OCI-LY1 (cell line): ENCODE measurements at regions not wholly inside any gene's neighbourhood (a gene's known extent, or its start where the extent isn't known, plus 50 kb on each side); places are given as distances from the start of the nearest gene placed in this dataset.

Experiments
- H2AFZ ChIP-seq: fragments of 200-600 bp; sonication (generic), shearing (Covaris generic); 2 replicates; pipeline ENCODE4 v1.6.0; 2014; ENCODE audit warnings: antibody characterized with exemption, mild to moderate bottlenecking, low read length
- H3F3A ChIP-seq: fragments of 200-600 bp; sonication (generic), shearing (Covaris generic); 2 replicates; pipeline ENCODE4 v1.6.0; 2014; ENCODE audit warnings: mild to moderate bottlenecking, antibody characterized with exemption, low read length, moderate library complexity; ENCODE audit not compliant: insufficient read depth
- H3K27ac ChIP-seq: fragments of 200-600 bp; sonication (generic); 2 replicates; pipeline ENCODE4 v1.5.1; 2014; ENCODE audit warnings: low read length, mixed run types, mild to moderate bottlenecking, low read depth; ENCODE audit not compliant: poor library complexity, severe bottlenecking
- H3K27me3 ChIP-seq: fragments of 200-600 bp; sonication (generic); 2 replicates; pipeline ENCODE4 v1.6.0; 2014; ENCODE audit warnings: antibody characterized with exemption, mild to moderate bottlenecking, low read length, moderate library complexity; ENCODE audit not compliant: insufficient read depth
- H3K36me3 ChIP-seq: fragments of 200-600 bp; sonication (generic); 2 replicates; pipeline ENCODE4 v1.6.1; 2014; ENCODE audit warnings: mild to moderate bottlenecking, antibody characterized with exemption, low read length, moderate library complexity, mixed read lengths; ENCODE audit not compliant: insufficient read depth
- H3K4me1 ChIP-seq: fragments of 200-600 bp; sonication (generic); 2 replicates; pipeline ENCODE4 v1.5.1; 2014; ENCODE audit warnings: mild to moderate bottlenecking, low read length, moderate library complexity; ENCODE audit not compliant: insufficient read depth, severe bottlenecking
- H3K4me2 ChIP-seq: fragments of 200-600 bp; sonication (generic), shearing (Covaris generic); 2 replicates; pipeline ENCODE4 v1.6.1; 2014; ENCODE audit warnings: low read length
- H3K4me3 ChIP-seq: fragments of 200-600 bp; sonication (generic); 2 replicates; pipeline ENCODE4 v1.5.1; 2014; ENCODE audit warnings: low read length, low read depth, mild to moderate bottlenecking, mixed read lengths; ENCODE audit not compliant: poor library complexity, severe bottlenecking
- H3K79me2 ChIP-seq: fragments of 200-600 bp; shearing (Covaris generic); 2 replicates; pipeline ENCODE4 v1.6.1; 2016; ENCODE audit warnings: mixed run types, low read length, mixed read lengths; ENCODE audit not compliant: insufficient read depth
- H3K9ac ChIP-seq: fragments of 200-600 bp; sonication (generic), shearing (Covaris generic); 2 replicates; pipeline ENCODE4 v1.6.1; 2014; ENCODE audit warnings: mild to moderate bottlenecking, low read length, mixed read lengths
- H3K9me2 ChIP-seq: fragments of 200-600 bp; sonication (generic), shearing (Covaris generic); 2 replicates; pipeline ENCODE4 v1.6.1; 2014; ENCODE audit warnings: low read depth, mild to moderate bottlenecking, low read length, mixed read lengths
- H3K9me3 ChIP-seq: fragments of 200-600 bp; shearing (Covaris generic); 2 replicates; pipeline ENCODE4 v1.6.1; 2014; ENCODE audit warnings: low read length, mixed read lengths
- H4K20me1 ChIP-seq: fragments of 200-600 bp; sonication (generic), shearing (Covaris generic); 2 replicates; pipeline ENCODE4 v1.6.0; 2016; ENCODE audit warnings: mild to moderate bottlenecking, low read length; ENCODE audit not compliant: insufficient read depth
- CTCF ChIP-seq: fragments of 200-600 bp; sonication (generic), shearing (Covaris generic); IDR thresholded peaks from 2 replicates; pipeline ENCODE4 v1.5.1; 2017; ENCODE audit warnings: mild to moderate bottlenecking, antibody characterized with exemption, low read length, moderate library complexity, mixed read lengths
- EZH2 ChIP-seq: fragments of 200-600 bp; sonication (generic), shearing (Covaris generic); IDR thresholded peaks from 2 replicates; pipeline ENCODE4 v1.8.0; 2017; ENCODE audit warnings: borderline replicate concordance, mixed run types, mild to moderate bottlenecking, antibody characterized with exemption, low read length, moderate library complexity, mixed read lengths

- no peaks in the 10 kb centered on the region for H4K20me1 ChIP-seq
- H3K4me3 ChIP-seq = no peak overlapping the region
- peak overlapping the region; percentile 61 for H3K27ac ChIP-seq
- no peaks in the 10 kb centered on the region for H3K9me3 ChIP-seq
- H3F3A ChIP-seq = no peaks in the 10 kb centered on the region
- H2AFZ ChIP-seq = peak overlapping the region; percentile 72; the same call in 1 of the 2 replicates
- no peaks in the 10 kb centered on the region for H3K27me3 ChIP-seq
- H3K79me2 ChIP-seq = no peaks in the 10 kb centered on the region
- H3K9ac ChIP-seq = no peak overlapping the region
- no peaks in the 10 kb centered on the region for H3K36me3 ChIP-seq
- H3K4me2 ChIP-seq = no peak overlapping the region
- no peaks in the 10 kb centered on the region for H3K9me2 ChIP-seq
- peaks cover 18% of the 10 kb centered on the region for H3K4me1 ChIP-seq
- no peak for TF ChIP-seq EZH2
- no peak for TF ChIP-seq CTCF
Observed at GRCh38 chr2:145483854-145484253, 963.9 kb upstream of the ZEB2 start.

- Histone ChIP-seq H3K9me2 (no peaks in the 10 kb centered on the region), H3K79me2 (no peaks in the 10 kb centered on the region), H4K20me1 (no peaks in the 10 kb centered on the region), H3K4me2 (no peak overlapping the region), H3K4me1 (peaks cover 18% of the 10 kb centered on the region), H2AFZ (no peak overlapping the region), H3F3A (no peaks in the 10 kb centered on the region), H3K27me3 (no peaks in the 10 kb centered on the region), H3K9ac (no peak overlapping the region), H3K36me3 (no peaks in the 10 kb centered on the region), H3K9me3 (no peaks in the 10 kb centered on the region), H3K4me3 (no peak overlapping the region), H3K27ac (no peak overlapping the region)
- TF ChIP-seq CTCF = no peak
- TF ChIP-seq EZH2 = no peak
Observed at GRCh38 chr2:145481334-145481922, 961.5 kb upstream of the ZEB2 start.

GRCh38 chr2:145464866-145465265, 944.9 kb upstream of the ZEB2 start:
- H3F3A ChIP-seq = no peaks in the 10 kb centered on the region
- H3K27me3 ChIP-seq = no peaks in the 10 kb centered on the region
- no peak overlapping the region for H3K9ac ChIP-seq
- no peak overlapping the region for H3K4me2 ChIP-seq
- H3K9me2 ChIP-seq = no peaks in the 10 kb centered on the region
- no peaks in the 10 kb centered on the region for H3K79me2 ChIP-seq
- no peaks in the 10 kb centered on the region for H4K20me1 ChIP-seq
- no peak overlapping the region for H3K27ac ChIP-seq
- peaks cover 2% of the 10 kb centered on the region; the same call in 1 of the 2 replicates for H3K9me3 ChIP-seq
- no peaks in the 10 kb centered on the region for H3K36me3 ChIP-seq
- no peak overlapping the region for H2AFZ ChIP-seq
- TF ChIP-seq CTCF (no peak), EZH2 (no peak)
- no peaks in the 10 kb centered on the region for H3K4me1 ChIP-seq
- H3K4me3 ChIP-seq = no peak overlapping the region
